Activated CD4-positive, alpha-beta T cell treated with anti-CD3 and anti-CD28 coated beads, Interleukin-2, amount 10 ng/mL, durations not matched to agents 24 days and 14 days (primary cell): ENCODE measurements at regions not wholly inside any gene's neighbourhood (a gene's known extent, or its start where the extent isn't known, plus 50 kb on each side); places are given as distances from the start of the nearest gene placed in this dataset.

Experiments used
- DNase-seq: peaks from one replicate; pipeline ENCODE4 v3.0.0; 2022
- H3K27ac Mint-ChIP-seq: one replicate; pipeline ENCODE4 v1.8.0; 2022; ENCODE audit warnings: mild to moderate bottlenecking, mixed read lengths
- H3K27me3 Mint-ChIP-seq: one replicate; pipeline ENCODE4 v1.8.0; 2022; ENCODE audit warnings: mixed read lengths
- H3K36me3 Mint-ChIP-seq: one replicate; pipeline ENCODE4 v1.8.0; 2022; ENCODE audit warnings: low read depth, mild to moderate bottlenecking, mixed read lengths
- H3K4me1 Mint-ChIP-seq: one replicate; pipeline ENCODE4 v1.8.0; 2021; ENCODE audit warnings: mixed read lengths
- H3K4me3 Mint-ChIP-seq: one replicate; pipeline ENCODE4 v1.8.0; 2022; ENCODE audit warnings: mild to moderate bottlenecking, moderate library complexity, mixed read lengths
- H3K9me3 Mint-ChIP-seq: one replicate; pipeline ENCODE4 v1.8.0; 2021; ENCODE audit warnings: mixed read lengths
- intact Hi-C: fragments of 100-400 bp; cut with micrococcal nuclease; formaldehyde crosslinking; loops from one replicate; pipeline ENCODE4 v1.15.1; 2023

GRCh38 chr7:116446212-116446855, 53.2 kb upstream of the CAV2 start:
- H3K9me3 Mint-ChIP-seq = no peaks in the 10 kb centered on the region
- H3K4me3 Mint-ChIP-seq = no peak overlapping the region
- H3K4me1 Mint-ChIP-seq = no peaks in the 10 kb centered on the region
- DNase-seq = no peak
- no peak overlapping the region for H3K27ac Mint-ChIP-seq
- H3K36me3 Mint-ChIP-seq = no peaks in the 10 kb centered on the region
- peaks cover 10% of the 10 kb centered on the region for H3K27me3 Mint-ChIP-seq
- intact Hi-C loops = no loop called here

- no peak for DNase-seq
- Mint-ChIP-seq H3K36me3 (no peaks in the 10 kb centered on the region), H3K9me3 (no peaks in the 10 kb centered on the region), H3K4me1 (no peaks in the 10 kb centered on the region), H3K27me3 (peaks cover 10% of the 10 kb centered on the region), H3K27ac (no peak overlapping the region), H3K4me3 (no peak overlapping the region)
- intact Hi-C loops = no loop called here
Observed at GRCh38 chr7:116447436-116447835, 52.1 kb upstream of the CAV2 start.

- intact Hi-C loops = no loop called here
- Mint-ChIP-seq H3K9me3 (no peaks in the 10 kb centered on the region), H3K4me3 (no peak overlapping the region)
Observed at GRCh38 chr7:116447966-116448839, 51.3 kb upstream of the CAV2 start.

GRCh38 chr7:116449441-116449840, 50.1 kb upstream of the CAV2 start:
- no peak for DNase-seq
- Mint-ChIP-seq H3K36me3 (no peaks in the 10 kb centered on the region), H3K4me1 (no peaks in the 10 kb centered on the region), H3K27me3 (peaks cover 9% of the 10 kb centered on the region), H3K4me3 (no peak overlapping the region), H3K27ac (no peak overlapping the region), H3K9me3 (no peaks in the 10 kb centered on the region)
- intact Hi-C loops = no loop called here

More at GRCh38 chr7:116447966-116448839, 51.3 kb upstream of the CAV2 start:
- H3K27me3 Mint-ChIP-seq = peaks cover 10% of the 10 kb centered on the region
- no peak for DNase-seq
- no peaks in the 10 kb centered on the region for H3K36me3 Mint-ChIP-seq
- H3K27ac Mint-ChIP-seq = no peak overlapping the region
- H3K4me1 Mint-ChIP-seq = no peaks in the 10 kb centered on the region
